Limb (tissue), 2 donors: ENCODE measurements at regions not wholly inside any gene's neighbourhood (a gene's known extent, or its start where the extent isn't known, plus 50 kb on each side); places are given as distances from the start of the nearest gene placed in this dataset.
"Not testable (repeated sequence)": the region's sequence is repeated elsewhere in the genome, so short reads cannot be mapped to it uniquely, and the experiment has no call there.

ENCODE experiments used
- DNase-seq, 2 donors: peaks; one replicate each; pipeline ENCODE4 v3.0.0-alpha.2; 2016; ENCODE audit errors: extremely low spot score in 2 of 2

DNA sequence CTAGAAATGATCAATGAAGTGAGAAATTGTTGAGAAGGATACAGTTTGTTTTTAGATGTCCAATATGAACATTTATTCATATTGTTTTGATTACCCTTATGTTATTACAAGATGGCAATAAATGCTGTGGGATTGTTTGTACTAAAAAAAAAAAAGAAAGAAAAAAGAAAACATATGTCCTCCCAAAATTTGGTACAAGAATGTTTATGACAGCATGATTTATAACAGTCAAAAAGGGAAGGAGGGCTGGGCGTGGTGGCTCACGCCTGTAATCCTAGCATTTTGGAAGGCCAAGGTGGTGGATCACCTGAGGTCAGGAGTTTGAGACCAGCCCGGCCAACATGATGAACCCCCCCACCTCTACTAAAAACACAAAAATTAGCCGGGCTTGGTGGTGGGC is 78.5 kb upstream of the ID2 start:
- DNase-seq: not testable (repeated sequence)

DNA sequence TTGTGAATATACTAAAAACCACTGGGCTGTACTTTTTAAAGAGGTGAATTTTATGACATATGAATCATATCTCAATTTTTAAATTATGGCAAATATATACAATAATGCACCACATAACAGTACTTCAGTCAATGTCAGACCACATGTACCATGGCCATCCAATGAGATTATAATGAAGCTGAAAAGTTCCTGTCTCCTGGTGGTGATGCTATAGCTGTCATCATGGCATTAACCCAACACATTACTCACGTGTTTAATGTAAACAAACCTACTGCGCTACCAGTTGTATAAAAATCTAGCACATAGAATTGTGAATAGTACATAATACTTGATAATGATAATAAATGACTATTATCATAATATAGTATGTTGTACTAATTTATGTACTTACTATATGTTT is 77.6 kb upstream of the ID2 start:
- no peak for DNase-seq

DNA sequence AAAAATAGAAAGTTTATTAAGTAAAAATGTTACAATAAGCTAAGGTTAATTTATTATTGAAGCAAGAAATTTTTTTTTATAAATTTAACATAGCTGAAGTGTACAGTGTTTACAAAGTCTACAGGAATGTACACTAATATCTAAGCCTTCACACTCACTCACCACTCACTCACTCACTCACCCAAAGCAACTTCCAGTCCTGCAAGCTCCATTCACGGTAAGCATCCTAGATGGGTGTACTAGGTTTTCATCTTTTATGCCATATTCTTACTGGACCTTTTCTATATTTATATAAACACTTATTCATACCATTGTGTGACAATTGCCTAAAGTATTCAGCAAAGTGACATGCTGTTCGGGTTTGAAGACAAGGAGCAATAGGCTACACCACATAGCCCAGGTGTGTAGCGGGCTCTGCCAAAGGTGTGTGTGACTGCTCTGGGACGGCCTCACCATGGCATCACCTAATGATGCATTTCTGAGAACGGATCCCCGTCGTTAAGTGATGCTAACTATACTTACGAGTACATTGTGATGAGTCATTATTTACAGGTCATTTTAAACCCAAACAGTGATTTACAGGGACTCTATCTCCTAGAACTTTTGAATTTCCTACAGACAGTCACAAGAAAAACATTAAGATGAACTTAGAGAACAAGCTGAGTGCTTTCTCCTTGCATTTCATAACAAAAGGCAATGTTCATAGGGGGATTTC is 76.3 kb upstream of the ID2 start:
- no peak for DNase-seq

DNA sequence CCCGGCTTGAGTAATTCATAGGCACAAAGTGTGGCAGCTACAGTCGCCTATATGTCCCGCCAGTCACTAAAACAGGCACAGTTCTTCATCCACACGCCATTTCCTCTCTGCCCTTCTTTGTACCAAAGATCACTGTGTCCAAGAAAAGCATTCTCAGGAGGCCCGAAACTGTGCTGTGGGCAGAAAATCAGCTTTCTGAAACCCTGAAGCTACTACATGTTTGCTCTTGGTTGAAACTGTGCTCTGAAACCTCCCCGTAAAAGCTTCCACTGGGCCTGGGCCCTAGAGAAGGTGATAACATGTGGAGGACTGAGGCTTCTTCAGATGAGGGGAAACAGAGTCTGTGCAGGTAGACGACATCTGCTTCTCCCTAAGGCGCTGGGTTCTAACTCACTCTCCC is 75.6 kb upstream of the ID2 start:
- no peak for DNase-seq

DNA sequence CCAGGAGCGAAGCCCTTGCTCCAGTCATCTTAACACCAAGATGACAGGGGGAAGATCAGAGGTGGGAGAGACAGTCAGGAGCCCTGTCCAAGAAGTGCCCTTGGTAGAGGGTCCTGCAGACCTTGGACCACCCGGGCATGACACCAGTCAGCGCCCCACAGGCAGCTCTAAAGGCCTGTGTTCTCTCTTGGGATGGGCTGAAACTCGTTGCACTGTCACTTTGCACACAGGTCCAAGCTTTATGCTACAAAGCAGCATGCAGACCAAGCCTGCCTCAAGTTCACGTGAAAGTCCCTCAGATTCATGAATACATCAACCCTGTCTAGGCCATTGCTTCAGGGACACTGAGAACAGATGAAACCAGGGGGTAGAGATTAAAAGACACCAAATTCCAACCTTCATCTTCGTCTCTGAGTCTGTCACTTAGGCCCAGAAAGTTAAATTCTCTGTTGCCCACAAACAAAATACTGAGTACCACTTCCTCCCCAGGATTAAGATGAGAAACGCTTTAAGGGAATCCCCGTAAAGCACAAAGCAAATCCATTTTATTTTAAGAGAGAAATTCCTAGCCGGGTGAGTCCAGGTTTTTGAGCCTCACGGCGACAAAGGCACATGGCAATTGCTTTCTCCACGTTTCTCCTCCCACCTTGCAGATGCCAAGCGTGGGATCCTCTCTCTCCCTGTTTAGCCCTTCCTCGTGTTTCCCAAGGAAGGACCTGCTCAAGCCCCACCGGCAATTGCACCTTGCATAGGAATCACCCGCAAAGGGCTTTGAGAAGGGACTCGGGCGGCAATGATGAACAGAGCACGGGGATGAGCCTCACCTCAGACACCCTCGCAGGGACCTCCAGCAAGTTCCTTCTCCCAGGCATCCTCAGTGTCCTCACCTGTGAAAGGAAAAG is 75.0 kb upstream of the ID2 start:
- no peak for DNase-seq

DNA sequence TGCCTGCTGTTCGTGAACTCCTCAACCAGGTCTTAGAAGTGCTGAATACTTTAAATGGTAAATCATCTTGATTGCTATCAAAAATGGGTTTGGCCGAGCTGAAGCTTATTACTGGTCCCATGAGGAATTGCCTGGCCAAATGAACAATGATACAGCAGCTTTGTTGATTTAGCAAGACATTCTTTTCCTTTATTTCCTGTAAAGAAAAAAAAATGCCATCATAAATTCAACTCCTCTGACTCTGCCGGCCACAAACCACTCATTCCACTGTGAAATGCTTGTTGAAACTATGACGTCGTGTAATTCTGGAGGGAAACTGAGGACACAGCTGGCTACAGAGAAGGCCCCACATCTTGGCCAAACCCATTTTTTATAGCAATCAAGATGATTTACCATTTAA is 74.2 kb upstream of the ID2 start:
- no peak for DNase-seq

DNA sequence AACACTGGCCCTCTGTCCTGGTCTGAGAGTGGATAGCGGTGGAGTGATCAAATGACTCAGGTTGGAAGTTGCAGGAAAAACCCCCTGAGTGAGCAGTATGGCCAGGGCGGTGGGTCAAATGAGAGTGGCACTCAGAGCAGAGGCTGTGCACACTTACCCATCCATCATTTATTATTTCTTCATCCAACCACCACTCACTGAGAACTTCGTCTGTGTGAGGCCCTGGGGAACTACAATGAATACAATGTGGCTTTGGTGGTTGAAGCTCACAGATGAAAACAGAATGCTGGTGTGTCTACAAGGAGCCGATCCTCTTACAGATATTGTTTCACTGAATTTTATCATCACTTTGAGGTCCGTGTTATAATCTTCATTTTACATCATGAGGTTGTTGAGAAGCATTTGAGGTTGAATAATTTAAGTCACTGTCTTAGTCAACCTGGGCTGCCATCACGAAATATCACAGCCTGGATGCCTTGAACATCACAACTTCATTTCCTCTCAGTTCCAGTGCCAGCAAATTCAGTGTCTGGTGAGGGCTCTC is 73.4 kb upstream of the ID2 start:
- no peak for DNase-seq

DNA sequence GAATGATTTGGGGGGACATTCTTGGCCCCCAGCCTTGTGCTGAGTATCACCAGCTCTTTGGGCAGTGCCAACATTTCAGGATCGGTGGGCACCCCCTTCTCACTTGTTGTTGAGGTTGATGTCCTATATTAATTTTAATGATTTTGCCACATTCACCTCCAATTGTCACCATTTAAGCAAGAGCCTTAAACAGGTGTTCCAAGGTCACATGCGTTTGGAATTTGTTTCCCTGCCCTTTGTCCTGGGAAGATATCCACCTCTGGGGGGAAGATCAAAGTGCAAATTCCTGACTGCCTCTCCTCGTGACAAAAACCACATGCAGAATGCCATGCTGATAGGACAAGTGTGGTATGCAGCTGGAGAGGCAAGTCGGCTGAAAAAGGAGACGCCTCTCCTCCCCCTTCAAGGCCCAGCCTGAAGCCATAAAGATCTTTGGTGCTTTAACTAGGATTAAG is 72.5 kb upstream of the ID2 start:
- DNase-seq: no peak

DNA sequence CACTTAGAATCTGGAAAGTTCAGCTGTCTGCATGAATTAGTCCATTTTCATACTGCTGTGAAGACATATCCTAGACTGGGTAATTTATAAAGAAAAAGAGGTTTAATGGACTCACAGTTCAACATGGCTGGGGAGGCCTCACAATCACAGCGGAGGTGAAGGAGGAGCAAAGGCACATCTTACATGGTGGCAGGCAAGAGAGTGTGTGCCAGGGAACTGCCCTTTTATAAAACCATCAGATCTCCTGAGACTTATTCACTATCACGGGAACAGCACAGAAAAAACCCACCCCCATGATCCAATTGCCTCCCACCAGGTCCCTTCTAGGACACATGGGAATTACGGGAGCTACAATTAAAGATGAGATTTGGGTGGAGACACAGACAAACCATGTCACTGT is 71.1 kb upstream of the ID2 start:
- not testable (repeated sequence) for DNase-seq

DNA sequence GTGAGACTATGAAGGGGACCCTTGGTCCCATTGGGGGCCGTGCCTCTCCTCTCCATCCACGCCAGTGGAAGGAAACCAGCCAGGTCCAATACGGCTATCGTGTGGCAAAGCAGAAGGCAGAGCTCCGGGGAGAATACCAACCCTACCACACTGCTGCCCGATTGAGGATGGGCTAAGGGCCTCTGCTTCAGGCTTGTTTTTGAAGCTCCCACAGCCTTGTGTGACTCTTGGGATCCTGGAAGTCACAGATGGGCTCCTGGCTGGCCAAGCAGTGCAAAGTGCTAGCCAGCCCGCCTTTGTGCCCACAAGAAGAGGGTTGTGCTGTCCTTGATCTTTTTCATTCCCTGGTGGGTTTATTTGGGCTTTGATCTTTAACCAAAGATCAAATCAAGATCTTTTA is 70.6 kb upstream of the ID2 start:
- no peak for DNase-seq

DNA sequence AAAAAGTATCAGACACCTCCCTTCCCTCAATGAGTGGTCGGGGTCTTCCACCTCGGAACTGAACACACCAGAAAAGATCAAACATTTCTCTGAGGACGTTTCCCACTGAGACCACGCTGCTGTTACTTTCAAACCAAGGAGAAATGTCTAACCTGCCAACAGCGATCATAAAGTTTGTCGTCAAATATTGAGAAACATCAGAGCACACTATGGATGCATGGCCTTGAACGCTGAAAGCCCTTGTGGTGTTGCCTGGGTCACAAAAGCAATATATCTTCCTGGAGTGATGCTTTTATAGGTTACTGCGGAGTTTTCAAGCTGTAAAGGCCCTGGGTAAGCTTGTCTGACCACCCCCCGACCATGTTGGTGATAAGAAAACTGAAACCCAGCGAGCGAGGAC is 70.2 kb upstream of the ID2 start:
- no peak for DNase-seq

DNA sequence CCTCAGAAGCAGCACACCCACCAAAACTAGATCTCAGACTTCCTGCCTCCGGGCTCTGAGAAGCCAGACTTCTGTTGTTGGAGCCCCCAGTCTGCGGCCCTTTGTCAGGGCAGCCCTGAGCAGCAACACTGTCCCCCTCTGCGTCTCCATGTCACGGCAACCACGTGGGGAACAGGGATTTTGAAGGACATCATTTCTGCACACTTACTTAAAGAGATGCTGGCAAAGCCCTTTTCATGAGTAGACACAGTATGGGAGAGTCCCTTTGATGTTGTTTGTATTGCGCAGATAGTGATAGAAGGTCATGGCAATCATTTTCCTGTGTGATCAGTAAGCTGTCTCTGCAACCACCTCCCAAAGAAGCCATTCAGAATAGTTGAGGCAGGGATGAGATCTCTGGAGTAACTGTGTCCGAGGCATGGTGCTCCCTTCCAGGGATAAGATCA is 69.1 kb upstream of the ID2 start:
- DNase-seq: no peak

DNA sequence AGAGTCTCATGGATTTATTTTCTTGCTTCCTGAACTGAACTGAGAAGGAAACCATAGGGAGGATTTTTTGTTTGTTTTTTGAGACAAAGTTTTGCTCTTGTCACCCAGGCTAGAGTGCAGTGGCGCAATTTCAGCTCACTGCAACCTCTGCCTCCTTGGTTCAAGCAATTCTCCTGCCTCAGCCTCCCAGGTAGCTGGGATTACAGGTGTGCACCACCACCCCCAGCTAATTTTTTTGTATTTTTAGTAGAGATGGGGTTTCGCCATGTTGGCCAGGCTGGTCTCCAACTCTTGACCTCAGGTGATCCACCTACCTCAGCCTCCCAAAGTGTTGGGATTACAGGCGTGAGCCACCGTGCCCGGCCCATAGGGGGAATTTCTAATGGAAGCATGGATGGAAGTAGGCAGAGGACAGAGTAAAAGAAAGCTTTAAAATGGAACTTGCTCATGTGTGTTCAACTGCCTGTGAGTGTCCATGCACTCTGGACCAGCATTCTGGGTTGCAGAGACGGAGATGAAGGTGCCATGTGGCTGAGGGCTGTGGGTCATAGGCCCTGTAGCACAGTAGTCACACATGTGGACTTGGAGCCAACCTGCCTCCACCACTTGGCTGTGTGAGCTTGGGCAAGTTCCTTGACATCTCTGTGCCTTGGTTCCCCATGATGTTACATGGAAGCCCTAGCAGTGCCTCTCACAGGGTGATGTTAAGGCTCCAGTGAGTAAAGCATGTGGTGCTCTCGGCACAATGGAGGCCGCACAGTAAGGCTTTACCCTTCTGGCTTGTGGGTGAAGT is 68.5 kb upstream of the ID2 start:
- not testable (repeated sequence) for DNase-seq

DNA sequence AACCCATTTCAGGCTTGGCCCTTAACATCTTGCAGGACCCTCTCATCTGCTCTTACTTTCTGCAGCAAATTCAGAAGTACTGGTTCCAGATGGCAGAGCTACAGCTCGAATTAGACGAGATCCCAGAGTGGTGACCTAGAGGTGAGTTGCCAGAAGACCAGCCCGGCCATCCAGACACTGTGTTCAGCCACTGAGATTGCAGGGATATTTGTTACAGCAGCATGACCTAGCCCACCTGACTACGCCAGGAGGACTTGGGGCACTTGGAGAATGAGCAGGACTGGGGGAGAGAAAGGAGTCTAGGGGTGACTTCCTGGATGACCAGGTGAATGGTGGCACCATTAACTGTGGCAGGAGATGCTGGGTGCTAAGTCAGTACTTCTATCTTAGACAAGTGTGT is 67.2 kb upstream of the ID2 start:
- no peak for DNase-seq

DNA sequence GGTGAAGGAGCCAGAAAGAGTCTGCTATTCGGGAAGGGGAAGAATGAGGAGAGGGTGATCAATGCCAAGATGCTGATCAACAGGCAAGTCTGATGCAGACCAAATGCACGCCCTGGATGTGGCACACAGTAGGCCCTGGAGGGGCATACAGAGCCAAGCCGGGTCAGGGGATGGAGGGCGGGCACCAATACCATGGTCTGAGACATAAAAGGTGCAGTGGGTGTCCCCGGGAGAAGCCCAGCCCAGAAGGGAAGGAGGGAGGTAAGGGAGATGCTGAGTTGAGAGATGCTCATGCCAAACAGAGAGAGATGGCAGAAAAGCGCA is 66.6 kb upstream of the ID2 start:
- no peak for DNase-seq

DNA sequence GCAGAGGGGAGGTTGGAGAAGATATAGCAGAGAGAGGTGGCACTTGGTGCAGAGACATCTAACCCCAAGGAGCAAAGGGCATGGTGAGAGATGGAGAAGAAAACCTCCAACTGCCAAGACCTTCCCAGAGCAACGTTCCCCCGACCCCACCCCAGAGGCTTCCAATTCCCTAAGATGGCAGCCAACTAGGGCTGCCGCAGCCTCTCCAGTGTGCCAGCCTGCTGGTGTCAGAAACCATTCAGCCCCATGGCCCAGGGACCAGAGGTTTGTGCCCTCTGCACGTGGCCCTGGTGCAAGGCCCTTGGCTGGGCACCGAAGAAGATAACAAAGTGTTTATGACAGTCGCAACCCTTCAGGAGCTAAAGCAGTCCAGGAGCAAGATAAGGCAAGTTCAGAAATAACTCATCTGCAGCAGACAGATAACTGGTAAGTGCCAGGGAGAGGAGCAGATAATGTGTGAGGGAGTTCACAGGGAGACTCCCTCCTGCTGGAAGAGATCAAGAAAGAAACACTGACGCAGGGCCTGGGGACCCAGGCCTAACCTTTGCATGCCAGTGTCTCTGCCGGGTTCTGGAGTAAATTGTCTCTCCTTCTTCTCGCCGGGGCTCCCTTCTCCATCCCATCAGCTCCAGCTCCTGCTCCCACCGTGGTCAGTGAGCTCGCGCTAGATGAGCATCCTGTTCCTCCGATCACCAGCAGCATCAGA is 66.1 kb upstream of the ID2 start:
- no peak for DNase-seq

DNA sequence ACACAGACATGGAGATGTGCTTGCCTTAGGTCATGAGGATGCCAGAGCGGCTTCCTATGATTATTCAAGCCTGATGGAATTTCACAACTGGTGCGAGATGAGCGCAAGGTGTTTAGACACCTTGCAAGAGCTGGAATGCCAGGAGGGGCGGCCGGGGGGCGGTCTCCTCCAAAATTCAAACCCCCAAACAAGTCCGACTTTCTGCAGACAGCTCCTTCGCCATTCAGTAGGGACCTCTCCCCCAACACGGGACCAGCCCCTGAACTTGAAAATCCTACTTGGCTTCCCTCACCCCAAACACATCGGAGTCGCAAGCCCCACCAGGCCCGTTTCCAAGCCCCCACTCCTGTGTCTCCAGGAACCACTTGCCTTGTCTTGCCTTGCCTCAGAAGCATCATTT is 64.8 kb upstream of the ID2 start:
- no peak for DNase-seq

DNA sequence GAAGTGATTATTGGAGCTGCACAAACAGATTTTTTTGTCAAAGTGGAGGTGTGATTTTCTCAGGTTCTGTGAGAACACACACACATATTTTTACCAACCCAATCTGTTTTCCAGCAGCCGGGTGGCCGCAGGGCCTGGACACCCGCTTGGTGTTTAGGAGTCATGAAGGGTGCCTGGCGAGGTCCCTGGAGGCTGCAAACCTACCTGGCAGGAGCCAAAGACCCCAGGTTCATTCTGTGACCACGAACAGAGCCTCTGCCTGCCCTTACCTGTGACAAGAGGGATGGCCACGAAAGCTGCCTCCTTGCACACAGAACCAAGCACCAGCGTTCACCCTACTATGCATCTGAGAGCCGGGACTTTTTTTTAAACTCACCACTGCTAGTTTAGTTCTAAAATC is 64.3 kb upstream of the ID2 start:
- DNase-seq: no peak

DNA sequence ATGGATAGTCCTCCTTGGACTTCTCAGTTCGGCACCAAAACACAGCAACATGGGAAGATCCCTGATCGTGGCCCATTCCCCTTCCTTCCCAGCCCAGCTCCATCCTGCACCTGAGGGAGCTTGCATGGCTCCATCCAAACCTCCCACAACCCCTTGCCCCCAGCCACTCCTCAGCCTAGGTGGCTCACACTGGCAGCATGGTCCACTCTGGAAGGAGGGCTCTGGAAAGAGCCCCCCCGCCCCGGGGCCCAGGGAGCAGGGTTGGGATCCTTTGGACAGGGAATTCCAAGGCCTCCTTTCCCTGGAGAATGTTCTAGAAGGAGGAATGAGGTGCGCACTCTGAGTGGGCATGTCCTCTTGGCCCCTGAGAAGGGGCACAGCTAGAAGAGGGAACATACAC is 62.8 kb upstream of the ID2 start:
- DNase-seq: no peak

DNA sequence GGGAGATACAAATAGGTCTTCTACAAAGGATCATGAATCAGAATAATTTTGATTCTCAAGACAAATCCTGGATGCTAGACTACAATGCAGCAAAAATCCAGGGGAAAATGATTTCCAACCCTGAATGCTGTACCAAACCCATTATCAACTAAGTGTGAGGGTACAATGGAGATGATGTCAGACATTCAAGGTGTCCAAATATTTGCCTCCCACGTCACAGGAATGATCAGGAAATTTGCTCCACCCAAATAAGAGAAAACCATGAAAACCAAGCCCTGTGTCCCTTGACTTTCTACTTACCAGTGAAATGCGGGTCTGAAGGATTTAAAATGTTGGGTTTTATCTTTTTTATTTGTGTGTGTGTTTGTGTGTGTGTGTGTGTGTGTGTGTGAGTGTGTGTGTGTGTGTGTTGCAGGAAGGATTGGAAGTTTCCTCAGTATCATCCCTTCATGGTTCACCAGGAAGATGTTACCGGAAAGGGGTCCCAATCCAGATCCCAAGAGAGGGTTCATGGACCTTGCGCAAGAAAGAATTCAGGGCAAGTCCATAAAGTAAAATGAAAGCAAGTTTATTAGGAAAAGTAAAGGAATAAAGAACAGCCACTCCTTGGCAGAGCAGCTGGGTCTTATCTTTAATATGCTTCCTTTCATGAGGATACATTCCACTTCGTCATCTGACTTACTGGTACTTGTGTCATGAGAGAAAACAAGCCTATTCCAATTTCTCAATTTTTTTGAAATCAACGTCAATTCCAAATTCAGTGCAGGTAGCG is 61.1 kb upstream of the ID2 start:
- no peak for DNase-seq
